Prostate gland (tissue), 2 donors: ENCODE measurements at regions not wholly inside any gene's neighbourhood (a gene's known extent, or its start where the extent isn't known, plus 50 kb on each side); places are given as distances from the start of the nearest gene placed in this dataset.

ENCODE experiments used
- DNase-seq: peaks from one replicate; pipeline ENCODE4 v3.0.0-alpha.2; 2019; ENCODE audit warnings: low spot score
- H3K27ac ChIP-seq, 2 donors: fragments of 200-600 bp; sonication (generic); 2 replicates each; pipeline ENCODE4 v1.5.1; 2017 to 2019
- H3K27me3 ChIP-seq: fragments of 200-600 bp; sonication (generic); replicated peaks from 2 replicates; pipeline ENCODE4 v1.5.1; 2019; ENCODE audit not compliant: insufficient read depth
- H3K36me3 ChIP-seq, 2 donors: fragments of 200-600 bp; sonication (generic); 1 replicate in 1 of 2; 2 replicates in 1 of 2; pipeline versions ENCODE4 v1.5.1 to v1.8.1; 2017 to 2019
- H3K4me1 ChIP-seq: fragments of 200-600 bp; sonication (generic); replicated peaks from 2 replicates; pipeline ENCODE4 v1.5.1; 2019
- H3K4me3 ChIP-seq, 2 donors: fragments of 200-600 bp; sonication (generic); 2 replicates each; pipeline ENCODE4 v1.5.1; 2017 to 2019
- H3K9me3 ChIP-seq: fragments of 200-600 bp; sonication (generic); 2 replicates; pipeline ENCODE4 v1.5.1; 2017
- CTCF ChIP-seq, 4 experiments: fragments of 200-600 bp in 2 of 4; fragments of 450-650 bp in 2 of 4; sonication (generic) in 2 of 4; IDR thresholded peaks; 1 replicate in 3 of 4; 2 replicates in 1 of 4; pipeline ENCODE4 v1.5.1; 2016 to 2019; ENCODE audit warnings: antibody characterized with exemption in 4 of 4, mild to moderate bottlenecking in 2 of 4, moderate library complexity in 2 of 4
- POLR2A ChIP-seq: fragments of 450-650 bp; IDR thresholded peaks from one replicate; pipeline ENCODE4 v1.6.1; 2016; ENCODE audit warnings: antibody characterized with exemption, mild to moderate bottlenecking
- POLR2AphosphoS5 ChIP-seq: sonication (generic); formaldehyde crosslinking; IDR thresholded peaks from one replicate; pipeline ENCODE4 v1.6.1; 2017; ENCODE audit warnings: antibody characterized with exemption
- WGBS: methylation state at CpG from one replicate; pipeline ENCODE4 v1.1.5; 2018; 5-methylcytosine and 5-hydroxymethylcytosine counted together
- intact Hi-C: fragments of 100-400 bp; cut with DNase I; formaldehyde crosslinking; loops from one replicate; pipeline ENCODE4 v1.14.2; 2022

GRCh38 chr1:60126723-60127122, 53.2 kb upstream of the C1orf87 start:
- intact Hi-C loops, result no loop called here
- WGBS, result 58% methylated on average over 3 of the region's 3 CpGs

More at GRCh38 chr1:60126723-60127122, 53.2 kb upstream of the C1orf87 start:
- Histone ChIP-seq H3K4me1 (no peaks in the 10 kb centered on the region), H3K4me3 (no peak overlapping the region), H3K27ac (no peak overlapping the region), H3K9me3 (no peaks in the 10 kb centered on the region), H3K36me3 (no peaks in the 10 kb centered on the region), H3K27me3 (no peaks in the 10 kb centered on the region)
- TF ChIP-seq CTCF (IDR thresholded peaks at IDR 0.05) (peak in 2 of 4 experiments; percentile 18 to 51), POLR2A (no peak), POLR2AphosphoS5 (peak; percentile 6)
- DNase-seq, result no peak
